Stimulated activated CD8-positive, alpha-beta memory T cell treated with anti-CD3 and anti-CD28 coated beads, Interleukin-4, amount 100 ng/mL, for 24 hours (primary cell): ENCODE measurements at regions not wholly inside any gene's neighbourhood (a gene's known extent, or its start where the extent isn't known, plus 50 kb on each side); places are given as distances from the start of the nearest gene placed in this dataset.

ENCODE experiments used
- DNase-seq: peaks from one replicate; pipeline ENCODE4 v3.0.0-alpha.2; 2020; ENCODE audit warnings: low read depth

DNA sequence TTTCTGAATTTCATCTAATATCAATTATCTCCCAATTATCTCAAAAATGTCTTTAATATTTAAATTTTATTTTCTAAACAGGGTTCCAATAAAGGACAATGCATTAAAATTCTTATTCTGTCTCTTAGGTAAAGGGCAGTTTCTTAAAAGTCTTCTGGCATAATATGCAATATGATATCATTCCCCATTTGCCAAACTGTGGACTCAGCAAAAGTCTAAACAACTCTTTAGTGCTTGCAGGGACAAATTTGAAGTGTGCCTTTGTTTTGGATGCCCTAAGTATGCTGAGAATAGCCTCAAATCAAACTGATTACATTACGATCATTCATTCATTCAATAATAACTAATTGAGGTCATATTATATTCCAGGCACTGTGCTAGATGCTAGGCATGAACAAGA lies 281.0 kb upstream of the KIRREL3 start:
- no peak for DNase-seq

DNA sequence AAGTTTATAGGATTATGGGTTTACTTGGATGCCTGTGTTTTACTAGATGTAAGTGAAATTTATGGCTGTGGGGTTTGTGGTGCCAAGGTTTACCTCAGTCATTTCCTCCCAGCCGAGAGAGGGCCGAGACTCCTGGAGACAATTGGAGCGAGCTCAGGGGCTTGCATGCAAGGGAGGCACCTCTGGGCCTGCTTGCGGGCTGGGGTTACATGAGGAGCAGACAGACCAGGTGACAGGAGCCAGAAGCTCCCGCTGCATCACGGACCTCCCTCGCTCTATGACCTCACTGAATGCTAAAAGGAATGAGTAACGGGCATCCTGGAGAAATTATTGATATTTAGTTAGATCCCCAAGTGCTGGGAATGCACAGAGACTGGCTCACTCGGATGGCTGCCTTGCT lies 275.2 kb upstream of the KIRREL3 start:
- DNase-seq: no peak

- DNase-seq: no peak
These were observed 273.7 kb upstream of the KIRREL3 start for GRCh38 chr11:127274328-127274676.

- no peak for DNase-seq
These were observed 273.2 kb upstream of the KIRREL3 start for GRCh38 chr11:127273593-127274327.

DNA sequence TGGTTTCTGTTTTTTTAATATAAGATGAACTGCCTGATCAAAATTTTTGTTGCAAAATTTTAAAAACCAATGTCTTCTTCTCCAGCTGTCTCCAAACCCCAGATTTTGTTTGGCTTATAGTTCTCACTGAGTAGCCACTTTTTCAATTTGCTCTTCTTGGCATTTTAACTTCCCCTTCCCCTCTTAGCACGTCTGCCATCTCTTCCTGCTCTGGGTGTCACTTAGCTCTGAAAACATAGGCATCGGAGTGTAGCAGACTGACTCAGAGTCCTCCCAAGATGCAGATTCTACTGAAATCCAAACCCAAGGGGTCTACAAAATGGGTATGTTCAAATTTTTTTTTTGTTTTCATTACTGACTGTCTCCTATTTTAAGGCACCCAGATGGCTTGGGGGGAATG lies 270.3 kb upstream of the KIRREL3 start:
- DNase-seq: no peak

GRCh38 chr11:127269911-127270310 lies 269.3 kb upstream of the KIRREL3 start:
- no peak for DNase-seq

DNA sequence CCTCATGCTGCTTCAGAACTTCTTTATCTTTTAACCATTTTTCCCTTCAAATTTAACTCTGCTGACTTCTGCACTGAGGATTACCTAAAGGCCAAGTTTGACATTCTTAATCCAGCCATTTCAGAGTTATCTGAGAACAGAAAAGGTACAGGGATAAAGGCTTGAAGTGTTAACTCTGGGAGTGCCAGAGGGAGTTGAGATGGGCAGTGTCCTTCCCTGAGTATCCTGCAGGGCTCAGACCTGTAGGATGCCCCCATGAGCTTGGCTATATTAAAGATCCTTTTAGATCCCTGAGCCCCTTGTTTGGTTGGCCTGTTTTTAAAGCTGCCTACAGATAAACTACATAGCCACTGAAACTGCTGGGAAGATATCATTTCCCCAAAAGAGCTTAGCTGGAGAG lies 268.4 kb upstream of the KIRREL3 start:
- DNase-seq: no peak

DNA sequence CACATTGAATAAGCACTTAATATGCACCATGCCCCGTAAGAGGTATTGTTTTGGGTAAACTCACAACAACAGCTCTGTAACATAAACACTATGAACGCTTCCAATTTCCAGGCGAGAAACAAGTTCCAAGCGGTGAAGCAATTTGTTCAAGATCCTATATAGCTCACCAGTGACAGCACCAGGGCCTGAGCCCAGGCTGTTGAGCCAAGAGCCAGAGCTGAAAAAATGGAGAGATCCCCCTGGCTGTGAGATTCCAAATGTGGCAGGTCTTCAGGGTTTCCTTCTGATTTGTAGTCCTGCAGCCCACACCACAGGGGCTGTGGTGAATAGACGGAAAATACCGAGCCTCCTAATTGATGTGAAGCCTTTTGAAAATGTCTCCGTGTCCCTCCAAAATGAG lies 268.0 kb upstream of the KIRREL3 start:
- DNase-seq: no peak

DNA sequence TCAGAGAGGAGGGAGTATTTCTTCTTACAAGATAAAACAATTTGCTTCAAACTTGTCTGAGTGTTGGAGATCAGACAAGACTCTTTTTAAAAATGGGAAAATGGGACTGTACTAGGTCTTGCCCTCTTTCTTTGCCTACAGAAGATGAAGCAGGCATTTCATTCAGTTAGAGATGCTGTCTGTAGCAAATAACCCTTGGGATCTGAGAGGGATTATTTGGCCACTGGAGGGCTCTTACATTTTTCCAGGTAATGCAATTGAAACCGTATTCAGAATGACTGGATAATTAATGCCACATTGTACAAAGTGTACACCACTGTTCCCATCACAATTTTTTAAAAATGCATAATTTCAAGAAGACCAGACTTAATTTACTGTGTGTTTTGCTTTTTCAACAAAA lies 258.5 kb upstream of the KIRREL3 start:
- no peak for DNase-seq

DNA sequence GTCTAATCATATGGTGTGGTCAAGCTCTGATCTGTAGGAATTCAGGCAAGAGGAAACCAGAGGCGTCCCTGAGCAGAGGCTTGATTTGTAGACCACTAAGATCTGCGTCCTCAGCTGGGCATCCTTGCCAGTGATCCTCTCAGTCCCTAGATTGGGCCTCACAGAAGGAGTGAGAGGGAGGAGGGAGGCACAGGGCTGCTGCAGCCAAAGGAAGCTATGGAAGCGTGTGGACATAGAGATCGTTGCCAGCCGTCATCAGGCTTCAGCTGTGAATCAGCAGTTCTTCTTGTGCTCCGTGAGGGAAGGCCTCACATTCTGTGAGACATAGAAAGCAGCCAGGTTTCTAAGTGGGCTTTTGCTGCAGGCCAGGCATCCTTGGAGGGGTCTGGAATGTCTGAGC lies 254.6 kb upstream of the KIRREL3 start:
- DNase-seq: no peak

GRCh38 chr11:127252321-127252720 lies 251.8 kb upstream of the KIRREL3 start:
- no peak for DNase-seq

- DNase-seq: no peak
These were observed 249.0 kb upstream of the KIRREL3 start for GRCh38 chr11:127249576-127249975.

GRCh38 chr11:127248476-127248875 lies 247.9 kb upstream of the KIRREL3 start:
- no peak for DNase-seq

DNA sequence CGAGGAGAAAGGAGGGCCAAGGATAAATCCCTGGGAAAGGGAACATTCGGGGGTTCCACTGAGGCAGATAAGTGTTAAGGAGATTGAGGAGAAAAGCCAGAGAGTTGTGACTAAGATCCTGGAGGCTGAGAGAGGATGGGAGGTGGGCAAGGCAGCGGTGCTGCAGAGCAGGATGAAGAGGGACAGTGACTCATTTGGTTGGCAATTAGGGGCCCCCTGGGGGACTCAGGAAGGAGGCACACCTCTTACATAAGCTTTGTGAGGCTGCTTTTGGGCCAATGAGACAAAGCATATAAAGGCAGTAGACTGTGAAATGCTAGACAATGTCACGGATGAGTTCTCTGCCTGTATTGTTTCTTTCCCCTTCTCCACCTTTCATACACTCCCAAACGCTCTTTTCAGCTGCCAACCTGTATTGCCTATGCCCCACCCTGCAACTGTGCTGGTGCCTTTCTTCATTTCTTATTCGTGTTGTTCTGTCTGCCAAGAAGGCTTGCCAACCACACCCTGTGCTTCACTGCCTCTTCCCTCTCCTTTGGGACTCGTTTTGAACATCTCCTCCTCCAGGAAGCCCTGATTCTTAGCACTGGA lies 246.8 kb upstream of the KIRREL3 start:
- no peak for DNase-seq

- no peak for DNase-seq
These were observed 242.1 kb upstream of the KIRREL3 start for GRCh38 chr11:127242676-127243075.

DNA sequence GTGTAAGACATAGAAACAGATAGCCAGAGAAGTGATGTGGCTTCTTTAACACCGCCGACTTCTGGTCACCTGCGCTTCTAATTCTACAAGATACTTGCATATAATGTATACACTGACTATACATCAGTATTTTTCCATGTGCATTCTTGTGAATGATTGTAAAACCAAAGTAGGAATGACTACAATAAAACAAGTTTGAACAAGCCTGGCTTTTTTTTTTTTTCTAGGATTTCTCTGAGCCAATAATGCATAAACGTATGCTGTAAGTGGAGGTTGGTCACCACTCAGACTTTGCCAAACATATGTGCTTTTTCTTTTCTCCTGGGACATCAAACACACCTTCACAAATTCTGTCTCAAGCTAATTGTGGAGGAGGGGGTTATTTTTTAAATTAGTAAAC lies 237.8 kb upstream of the KIRREL3 start:
- no peak for DNase-seq

- DNase-seq: no peak
These were observed 236.2 kb upstream of the KIRREL3 start for GRCh38 chr11:127236776-127237175.

DNA sequence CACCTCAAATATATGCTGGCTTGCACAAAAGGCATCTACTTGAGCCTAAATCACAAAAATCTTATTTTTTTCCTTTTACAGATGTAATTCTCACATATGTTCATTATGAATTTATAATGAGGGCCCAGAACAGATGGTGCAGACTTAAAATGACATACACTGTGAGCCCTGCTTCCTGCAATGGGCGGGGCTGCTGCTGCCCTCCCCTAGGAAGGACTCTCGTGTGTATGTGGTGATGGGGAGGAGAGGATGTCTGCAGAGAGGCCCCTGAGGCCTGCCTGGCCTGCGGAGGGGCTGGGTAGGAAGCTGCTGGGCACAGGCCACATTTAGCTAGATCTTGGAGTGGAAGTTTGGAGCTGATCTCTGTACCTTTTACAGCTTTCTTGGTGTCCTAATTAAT lies 233.4 kb upstream of the KIRREL3 start:
- DNase-seq: no peak

DNA sequence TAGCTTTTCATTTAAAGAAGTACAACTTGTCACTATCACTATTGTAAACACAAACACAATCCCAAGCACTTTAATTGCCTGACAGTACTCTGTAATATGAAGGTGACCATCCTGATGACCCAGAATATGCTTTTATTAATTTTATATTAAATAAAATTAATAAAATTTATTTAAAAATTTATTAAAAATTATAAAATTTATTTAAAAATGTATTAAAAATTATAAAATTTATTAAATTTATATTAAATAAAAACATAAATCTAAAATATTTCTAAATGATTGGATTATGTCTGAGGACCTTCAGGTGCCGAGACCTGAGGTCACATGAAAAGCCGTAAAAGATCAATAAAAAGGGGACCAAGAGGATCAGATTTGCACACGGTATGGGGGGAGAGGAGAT lies 229.8 kb upstream of the KIRREL3 start:
- no peak for DNase-seq

DNA sequence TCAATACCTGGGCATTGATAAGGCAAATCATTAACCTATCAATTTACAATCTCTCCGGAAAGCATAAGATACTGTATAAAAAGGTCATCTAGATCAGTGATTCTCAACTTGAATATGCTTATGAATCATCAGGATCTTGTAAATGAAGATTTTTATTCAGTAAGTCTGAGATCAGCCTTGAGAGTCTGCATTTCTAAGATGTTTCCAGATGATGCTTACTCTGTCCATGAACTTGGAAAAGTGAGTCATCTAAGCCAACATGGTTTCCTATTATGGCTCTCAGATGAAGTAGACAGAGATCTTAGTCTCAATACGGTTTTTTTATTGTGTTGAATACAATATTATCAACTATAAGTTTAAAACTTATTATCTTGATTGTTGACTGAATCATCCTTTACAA lies 226.4 kb upstream of the KIRREL3 start:
- DNase-seq: no peak

- DNase-seq: no peak
These were observed 225.8 kb upstream of the KIRREL3 start for GRCh38 chr11:127226380-127226779.

GRCh38 chr11:127225619-127226018 lies 225.0 kb upstream of the KIRREL3 start:
- DNase-seq: no peak

- no peak for DNase-seq
These were observed 223.7 kb upstream of the KIRREL3 start for GRCh38 chr11:127224276-127224675.

GRCh38 chr11:127223633-127224032 lies 223.1 kb upstream of the KIRREL3 start:
- no peak for DNase-seq
